ENCODE measurements at regions not wholly inside any gene's neighbourhood (a gene's known extent, or its start where the extent isn't known, plus 50 kb on each side); places are given as distances from the start of the nearest gene placed in this dataset.

GRCh38 chr15:26082221-26083109 is 219.3 kb upstream of the ATP10A start:
- Histone ChIP-seq H3K4me1 (ENCODE audit: control insufficient read depth, insufficient read depth, low read length) (no peaks in the 10 kb centered on the region), H3K4me3 (ENCODE audit: low read depth, low read length) (peak overlapping the region; percentile 62), H3K36me3 (ENCODE audit: control insufficient read depth in 2 of 2, insufficient read depth in 1 of 2, low read length in 2 of 2) (no peaks in the 10 kb centered on the region), H3K9me3 (ENCODE audit: control insufficient read depth, insufficient read depth, low read depth, low read length) (no peaks in the 10 kb centered on the region), H3K27ac (ENCODE audit: extremely low read depth, low read depth, low read length) (peak overlapping the region; percentile 75)
- ChIA-PET CTCF (interaction anchor here (0.6 kb wide), 2 partner anchors 41 to 277 kb away, joined by 3 read pairs; no protein-coding TSS in a partner anchor), POLR2A (interaction anchor here (0.6 kb wide), 1 partner anchor 926 kb away, joined by 3 read pairs; no protein-coding TSS in a partner anchor)
- peak; percentile 39 for TF ChIP-seq ZNF341 (tag by site-specific recombination; IDR thresholded peaks at IDR 0.05; ENCODE audit: low read depth)
- TF ChIP-seq ZNF274 (IDR thresholded peaks at IDR 0.05; ENCODE audit: low read length), result no peak
- no peak for TF ChIP-seq ZNF274 (tag by site-specific recombination; IDR thresholded peaks at IDR 0.05; ENCODE audit: borderline replicate concordance)
- peak; percentile 84 for TF ChIP-seq ZSCAN30 (tag by site-specific recombination; IDR thresholded peaks at IDR 0.05)
- TF ChIP-seq ZNF501 (tag by site-specific recombination; IDR thresholded peaks at IDR 0.05), result no peak
- TF ChIP-seq ZNF311 (tag by site-specific recombination; IDR thresholded peaks at IDR 0.05; ENCODE audit: borderline replicate concordance), result no peak
- peak; percentile 67; the same call in 1 of the 2 replicates for TF ChIP-seq ZNF629 (tag by site-specific recombination; IDR thresholded peaks at IDR 0.05)
- peak; percentile 43 for TF ChIP-seq ZBTB26 (tag by site-specific recombination; optimal IDR thresholded peaks at IDR 0.05)
- peak; percentile 75 for TF ChIP-seq GLIS2 (tag by site-specific recombination; IDR thresholded peaks at IDR 0.05)
- 0 out of 2 replicates have a peak, but pooled peaks have one; percentile 38 for TF ChIP-seq SCRT1 (tag by site-specific recombination; IDR thresholded peaks at IDR 0.05; ENCODE audit: borderline replicate concordance)
- TF ChIP-seq ZNF692 (tag by site-specific recombination; IDR thresholded peaks at IDR 0.05), result peak; percentile 29; the same call in 1 of the 2 replicates
- peak; percentile 30; the same call in 1 of the 2 replicates for TF ChIP-seq CTCF (tag by site-specific recombination; IDR thresholded peaks at IDR 0.05)
- TF ChIP-seq ZNF76 (tag by site-specific recombination; IDR thresholded peaks at IDR 0.05; ENCODE audit: borderline replicate concordance, low read depth), result no peak
- 0 out of 2 replicates have a peak, but pooled peaks have one; percentile 27 for TF ChIP-seq TRIM28 (IDR thresholded peaks at IDR 0.05; ENCODE audit: borderline replicate concordance, low read length)
- no peak for TF ChIP-seq ZNF785 (tag by site-specific recombination; IDR thresholded peaks at IDR 0.05)
- TF ChIP-seq KLF10 (tag by site-specific recombination; IDR thresholded peaks at IDR 0.05), result peak; percentile 54
- TF ChIP-seq ZNF221 (tag by site-specific recombination; IDR thresholded peaks at IDR 0.05; ENCODE audit: borderline replicate concordance), result no peak
- 0 out of 2 replicates have a peak, but pooled peaks have one; percentile 21 for TF ChIP-seq ZNF398 (tag by site-specific recombination; IDR thresholded peaks at IDR 0.05)
- TF ChIP-seq SP3 (tag by site-specific recombination; IDR thresholded peaks at IDR 0.05), result peak; percentile 28; the same call in 1 of the 2 replicates
- no peak for TF ChIP-seq ZNF23 (tag by site-specific recombination; IDR thresholded peaks at IDR 0.05; ENCODE audit: borderline replicate concordance)
- peak; percentile 93 for TF ChIP-seq SCRT2 (tag by site-specific recombination; IDR thresholded peaks at IDR 0.05)
- TF ChIP-seq HIC1 (tag by site-specific recombination; IDR thresholded peaks at IDR 0.05), result peak; percentile 78
- TF ChIP-seq BCL6B (tag by site-specific recombination; IDR thresholded peaks at IDR 0.05), result no peak
- peak; percentile 88 for TF ChIP-seq ZBTB8A (tag by site-specific recombination; IDR thresholded peaks at IDR 0.05)
- 0 out of 2 replicates have a peak, but pooled peaks have one; percentile 45 for TF ChIP-seq SP7 (tag by site-specific recombination; IDR thresholded peaks at IDR 0.05)
- no peak for TF ChIP-seq ZNF473 (tag by site-specific recombination; IDR thresholded peaks at IDR 0.05)

Measured in HEK293 (cell line).